Peyer's patch (tissue), 4 donors: ENCODE measurements at regions not wholly inside any gene's neighbourhood (a gene's known extent, or its start where the extent isn't known, plus 50 kb on each side); places are given as distances from the start of the nearest gene placed in this dataset.
"Not testable (repeated sequence)": the region's sequence is repeated elsewhere in the genome, so short reads cannot be mapped to it uniquely, and the experiment has no call there.

Source experiments
- DNase-seq, 3 donors: peaks; one replicate each; pipeline ENCODE4 v3.0.0-alpha.2; 2017 to 2019
- H3K27ac ChIP-seq, 4 donors: fragments of 200-600 bp; sonication (generic); one replicate each; pipeline ENCODE4 v1.5.1; 2016 to 2019
- H3K27me3 ChIP-seq, 2 donors: fragments of 200-600 bp; sonication (generic); one replicate each; pipeline ENCODE4 v1.5.1; 2019
- H3K36me3 ChIP-seq, 3 donors: fragments of 200-600 bp; sonication (generic); one replicate each; pipeline ENCODE4 v1.5.1; 2016 to 2019
- H3K4me1 ChIP-seq, 4 donors: fragments of 200-600 bp; sonication (generic); one replicate each; pipeline ENCODE4 v1.5.1; 2016 to 2019
- H3K4me3 ChIP-seq, 4 donors: fragments of 200-600 bp; sonication (generic); 1 replicate in 3 of 4; 2 replicates in 1 of 4; pipeline ENCODE4 v1.5.1; 2016 to 2019; ENCODE audit warnings: mild to moderate bottlenecking in 1 of 4
- H3K9me3 ChIP-seq, 4 donors: fragments of 200-600 bp; sonication (generic); one replicate each; pipeline ENCODE4 v1.5.1; 2016 to 2019; ENCODE audit warnings: mild to moderate bottlenecking in 1 of 4
- CTCF ChIP-seq, 6 experiments: fragments of 450-650 bp in 4 of 6; fragments of 200-600 bp in 2 of 6; sonication (generic) in 1 of 6; IDR thresholded peaks; one replicate each; pipeline ENCODE4 v1.5.1; 2017 to 2019; ENCODE audit warnings: antibody characterized with exemption in 6 of 6, mild to moderate bottlenecking in 3 of 6, moderate library complexity in 1 of 6
- POLR2A ChIP-seq, 2 donors: fragments of 450-650 bp; IDR thresholded peaks; one replicate each; pipeline ENCODE4 v1.5.1; 2017; ENCODE audit warnings: antibody characterized with exemption in 2 of 2, mild to moderate bottlenecking in 2 of 2, moderate library complexity in 2 of 2

- H3K9me3 ChIP-seq, H3K4me3 ChIP-seq, H3K27ac ChIP-seq, H3K4me1 ChIP-seq, H3K36me3 ChIP-seq, H3K27me3 ChIP-seq: not testable (repeated sequence)
- DNase-seq: peak in 1 of 3 donors; percentile 37
These were observed 213.2 kb downstream of the BANP start for GRCh38 chr16:88164196-88165039.

GRCh38 chr16:88165040-88165544, 213.9 kb downstream of the BANP start:
- H3K36me3 ChIP-seq, H3K27me3 ChIP-seq, H3K27ac ChIP-seq, H3K9me3 ChIP-seq, H3K4me3 ChIP-seq, H3K4me1 ChIP-seq: not testable (repeated sequence)
- peak in 1 of 3 donors; percentile 21 for DNase-seq

GRCh38 chr16:88165683-88166082, 214.4 kb downstream of the BANP start:
- peak in 1 of 3 donors; percentile 36 for DNase-seq
- not testable (repeated sequence) for H3K27ac ChIP-seq

GRCh38 chr16:88166209-88166773, 215.1 kb downstream of the BANP start:
- not testable (repeated sequence) for H3K27me3 ChIP-seq, H3K9me3 ChIP-seq, H3K27ac ChIP-seq, H3K4me1 ChIP-seq, H3K36me3 ChIP-seq, H3K4me3 ChIP-seq
- DNase-seq: peak in 1 of 3 donors; percentile 41

More at GRCh38 chr16:88165683-88166082, 214.4 kb downstream of the BANP start:
- not testable (repeated sequence) for H3K27me3 ChIP-seq, H3K4me3 ChIP-seq, H3K4me1 ChIP-seq, H3K9me3 ChIP-seq, H3K36me3 ChIP-seq

GRCh38 chr16:88167798-88168556, 214.8 kb upstream of the ZNF469 start:
- not testable (repeated sequence) for H3K36me3 ChIP-seq, H3K27me3 ChIP-seq, H3K9me3 ChIP-seq, H3K4me3 ChIP-seq, H3K27ac ChIP-seq, H3K4me1 ChIP-seq
- peak in 1 of 3 donors; percentile 42 for DNase-seq

- H3K4me1 ChIP-seq, H3K27me3 ChIP-seq, H3K27ac ChIP-seq, H3K9me3 ChIP-seq, H3K4me3 ChIP-seq, H3K36me3 ChIP-seq: not testable (repeated sequence)
- peak in 1 of 3 donors; percentile 47 for DNase-seq
These were observed 214.2 kb upstream of the ZNF469 start for GRCh38 chr16:88168557-88168949.

- not testable (repeated sequence) for H3K4me1 ChIP-seq, H3K27ac ChIP-seq, H3K27me3 ChIP-seq, H3K4me3 ChIP-seq, H3K9me3 ChIP-seq, H3K36me3 ChIP-seq
- DNase-seq: peak in 1 of 3 donors; percentile 37
These were observed 213.5 kb upstream of the ZNF469 start for GRCh38 chr16:88169136-88169830.

GRCh38 chr16:88169831-88170165, 213.0 kb upstream of the ZNF469 start:
- DNase-seq, H3K9me3 ChIP-seq, H3K27ac ChIP-seq, H3K36me3 ChIP-seq, H3K4me1 ChIP-seq, H3K4me3 ChIP-seq, H3K27me3 ChIP-seq: not testable (repeated sequence)

- Histone ChIP-seq H3K27ac (no peak overlapping the region), H3K4me1 (no peaks in the 10 kb centered on the region), H3K27me3 (no peaks in the 10 kb centered on the region), H3K9me3 (no peaks in the 10 kb centered on the region), H3K36me3 (no peaks in the 10 kb centered on the region), H3K4me3 (no peak overlapping the region)
- peak in 1 of 3 donors; percentile 43 for DNase-seq
- no peak for TF ChIP-seq CTCF (IDR thresholded peaks at IDR 0.05)
- no peak for TF ChIP-seq POLR2A (IDR thresholded peaks at IDR 0.05)
These were observed 212.2 kb upstream of the ZNF469 start for GRCh38 chr16:88170528-88170991.

- H3K4me1 ChIP-seq, H3K9me3 ChIP-seq, H3K27me3 ChIP-seq, H3K27ac ChIP-seq, DNase-seq, H3K36me3 ChIP-seq, H3K4me3 ChIP-seq: not testable (repeated sequence)
These were observed 211.6 kb upstream of the ZNF469 start for GRCh38 chr16:88171126-88171525.

- not testable (repeated sequence) for H3K27me3 ChIP-seq, H3K36me3 ChIP-seq, H3K4me1 ChIP-seq, H3K9me3 ChIP-seq, DNase-seq, H3K4me3 ChIP-seq, H3K27ac ChIP-seq
These were observed 206.6 kb upstream of the ZNF469 start for GRCh38 chr16:88176184-88176583.

- not testable (repeated sequence) for H3K27me3 ChIP-seq, H3K36me3 ChIP-seq, H3K4me1 ChIP-seq, H3K4me3 ChIP-seq, H3K27ac ChIP-seq, H3K9me3 ChIP-seq
- DNase-seq: peak in 1 of 3 donors; percentile 25
These were observed 206.1 kb upstream of the ZNF469 start for GRCh38 chr16:88176591-88177180.

GRCh38 chr16:88178251-88178650, 204.5 kb upstream of the ZNF469 start:
- H3K4me1 ChIP-seq, H3K27ac ChIP-seq, H3K36me3 ChIP-seq, DNase-seq, H3K27me3 ChIP-seq, H3K9me3 ChIP-seq, H3K4me3 ChIP-seq: not testable (repeated sequence)
